ENCODE measurements at regions not wholly inside any gene's neighbourhood (a gene's known extent, or its start where the extent isn't known, plus 50 kb on each side); places are given as distances from the start of the nearest gene placed in this dataset.

DNA sequence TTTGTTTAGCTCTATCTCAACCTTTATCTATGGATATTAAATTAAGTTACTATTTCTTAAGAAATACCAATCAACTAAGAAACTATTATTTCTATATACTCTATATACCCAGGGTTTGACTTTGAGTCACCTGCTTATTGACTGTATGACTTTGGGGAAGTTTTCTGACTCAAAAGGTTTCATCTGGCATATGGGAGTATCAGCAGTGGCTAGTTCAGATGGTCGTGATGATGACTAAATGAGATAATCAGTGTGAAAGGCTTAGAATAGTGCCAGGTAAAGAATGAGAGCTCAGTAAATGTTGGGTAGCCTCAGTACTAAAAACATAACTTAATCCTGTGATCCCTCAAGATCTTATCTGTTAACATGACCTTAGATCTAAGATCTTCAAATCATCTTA lies 179.7 kb upstream of the ISL1 start:
- H3K4me2 ChIP-seq (ENCODE audit: insufficient read depth in 1 of 2, low read depth in 2 of 2, low read length in 2 of 2): no peak overlapping the region
- H2AK5ac ChIP-seq (ENCODE audit: low read depth, low read length): no peak overlapping the region
- H3K79me1 ChIP-seq (ENCODE audit: low read depth, low read length): no peaks in the 10 kb centered on the region
- H3K56ac ChIP-seq (replicated peaks; ENCODE audit: insufficient read length, low read depth, low read length): no peak overlapping the region
- no peaks in the 10 kb centered on the region for H3K23me2 ChIP-seq (ENCODE audit: low read depth, low read length)
- no peak overlapping the region for H2BK5ac ChIP-seq (ENCODE audit: low read depth, low read length)
- no peak overlapping the region for H3K27ac ChIP-seq (ENCODE audit: low read depth, low read length)
- TF ChIP-seq SUZ12 (IDR thresholded peaks at IDR 0.05; ENCODE audit: low read length) (no peak), KDM1A (IDR thresholded peaks at IDR 0.05; ENCODE audit: borderline replicate concordance, low read length) (no peak), TEAD4 (IDR thresholded peaks at IDR 0.05; ENCODE audit: low read depth, low read length) (no peak), CHD1 (IDR thresholded peaks at IDR 0.05; ENCODE audit: low read depth, low read length) (no peak), GABPA (IDR thresholded peaks at IDR 0.05; ENCODE audit: borderline replicate concordance, insufficient read depth, low read length) (no peak), RAD21 (IDR thresholded peaks at IDR 0.05 in 1 of 2, conservative IDR thresholded peaks at IDR 0.05 in 1 of 2; ENCODE audit: low read depth in 2 of 2, low read length in 2 of 2) (no peak), FOSL1 (IDR thresholded peaks at IDR 0.05; ENCODE audit: insufficient read depth, low read depth, low read length) (no peak), RFX5 (IDR thresholded peaks at IDR 0.05; ENCODE audit: borderline replicate concordance, low read depth, low read length) (no peak)
- no peak overlapping the region for H2AFZ ChIP-seq (ENCODE audit: low read length)
- H4K20me1 ChIP-seq (replicated peaks in 1 of 2; ENCODE audit: control insufficient read depth in 1 of 2, insufficient read depth in 2 of 2, low read length in 2 of 2): no peaks in the 10 kb centered on the region
- no peaks in the 10 kb centered on the region for H3K4me1 ChIP-seq (replicated peaks in 1 of 4; ENCODE audit: control insufficient read depth in 3 of 4, insufficient read depth in 4 of 4, low read length in 3 of 4)
- H3K9me3 ChIP-seq (ENCODE audit: insufficient read depth in 2 of 2, low read depth in 1 of 2, low read length in 1 of 2): no peaks in the 10 kb centered on the region
- no peak overlapping the region for H2BK20ac ChIP-seq (ENCODE audit: low read length)
- FAIRE-seq (no peak), DNase-seq (ENCODE audit: low read depth in 1 of 2, low spot score in 2 of 2) (no peak)
- no peak overlapping the region for H3K9ac ChIP-seq (replicated peaks in 1 of 4; ENCODE audit: extremely low read depth in 1 of 4, low read depth in 3 of 4, low read length in 3 of 4)
- 80% methylated on average over 1 of the region's 1 CpG; no CpG with 5 or more reads in 1 of the 2 experiments for WGBS, 2 experiments (ENCODE audit: extremely low coverage in 1 of 2, insufficient coverage in 1 of 2, insufficient read length in 1 of 2, insufficient replicate concordance in 2 of 2, low coverage in 1 of 2, low lambda C conversion rate in 2 of 2, missing lambda C conversion rate in 1 of 2)
- no peak overlapping the region for H2BK120ac ChIP-seq (replicated peaks; ENCODE audit: low read depth, low read length)
- H3K36me3 ChIP-seq (ENCODE audit: control insufficient read depth in 2 of 4, insufficient read depth in 4 of 4, low read length in 3 of 4): no peaks in the 10 kb centered on the region
- ChIA-PET POLR2A (ENCODE audit: partially characterized antibody) (no interaction called here), CTCF (ENCODE audit: partially characterized antibody) (no interaction called here)
- no peak overlapping the region for H3K4me3 ChIP-seq (ENCODE audit: extremely low read depth in 1 of 4, insufficient read depth in 2 of 4, low read depth in 3 of 4, low read length in 4 of 4)
- no peak overlapping the region for H3K14ac ChIP-seq (ENCODE audit: insufficient read length)
- no peak overlapping the region for H3K23ac ChIP-seq (ENCODE audit: insufficient read length)
- no peak overlapping the region for H2BK12ac ChIP-seq (ENCODE audit: low read depth, low read length)
- no peak overlapping the region for H4K8ac ChIP-seq (ENCODE audit: extremely low read depth, insufficient read depth, low read length)
- no peak overlapping the region for H4K5ac ChIP-seq (ENCODE audit: insufficient read length, low read depth, low read length)
- H2BK15ac ChIP-seq (ENCODE audit: low read length): no peak overlapping the region
- H3K4ac ChIP-seq (replicated peaks; ENCODE audit: insufficient read length, low read depth, low read length): no peak overlapping the region
- no peaks in the 10 kb centered on the region for H3K79me2 ChIP-seq (ENCODE audit: control insufficient read depth in 1 of 2, insufficient read depth in 2 of 2, low read length in 2 of 2)
- no peak overlapping the region for H3K18ac ChIP-seq (ENCODE audit: extremely low read depth, low read length)
- H3K27me3 ChIP-seq (replicated peaks in 1 of 4; ENCODE audit: control insufficient read depth in 3 of 4, extremely low read depth in 1 of 4, insufficient read depth in 3 of 4, low read length in 3 of 4): no peaks in the 10 kb centered on the region
- H4K91ac ChIP-seq (replicated peaks; ENCODE audit: insufficient read length, low read length): no peak overlapping the region

Data from H1 (cell line).